ENCODE measurements at regions not wholly inside any gene's neighbourhood (a gene's known extent, or its start where the extent isn't known, plus 50 kb on each side); places are given as distances from the start of the nearest gene placed in this dataset.

DNA sequence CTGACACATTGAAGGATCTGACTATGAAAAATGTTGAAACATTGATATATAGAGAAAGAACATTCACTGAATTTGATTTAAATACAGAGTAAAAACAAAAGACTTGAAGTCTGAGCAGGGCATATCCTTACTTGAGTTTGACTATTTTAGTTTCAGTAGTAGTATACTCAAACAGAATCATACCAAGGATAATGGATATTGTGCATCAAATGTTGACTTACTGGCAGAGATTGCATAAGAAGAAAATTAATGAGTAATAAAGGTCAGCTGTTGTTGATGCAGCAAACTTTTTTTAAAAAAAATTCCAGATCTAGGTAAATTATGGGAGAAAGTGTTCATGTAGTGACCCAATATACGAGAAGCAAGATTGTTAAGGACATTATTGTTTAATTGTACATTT is 94.5 kb upstream of the APOOL start:
- no peak overlapping the region for H3K27ac ChIP-seq (ENCODE audit: low read depth, low read length)
- H3K27ac Mint-ChIP-seq = no peak overlapping the region
- H3K4me3 ChIP-seq (ENCODE audit: low read length in 2 of 2) = no peak overlapping the region
- H3K4me3 Mint-ChIP-seq = no peak overlapping the region
- no peaks in the 10 kb centered on the region for H3K9me3 ChIP-seq (ENCODE audit: control insufficient read depth in 1 of 2, low read length in 2 of 2)
- no peaks in the 10 kb centered on the region for H3K9me3 Mint-ChIP-seq
- DNase-seq = no peak
- intact Hi-C loops (cut with micrococcal nuclease) = no loop called here
- H3K36me3 Mint-ChIP-seq = no peaks in the 10 kb centered on the region
- CTCF ChIA-PET (ENCODE audit: partially characterized antibody) = no interaction called here
- H3K36me3 ChIP-seq (ENCODE audit: insufficient read depth, low read length) = no peaks in the 10 kb centered on the region
- H3K4me1 Mint-ChIP-seq = no peaks in the 10 kb centered on the region
- H3K4me1 ChIP-seq (ENCODE audit: insufficient read depth, low read length) = no peaks in the 10 kb centered on the region
- POLR2A ChIA-PET (ENCODE audit: partially characterized antibody) = no interaction called here
- H3K27me3 ChIP-seq (ENCODE audit: insufficient read depth, low read length) = no peaks in the 10 kb centered on the region
- H3K27me3 Mint-ChIP-seq = peaks cover 0 to 1% of the 10 kb centered on the region in 2 donors

DNA sequence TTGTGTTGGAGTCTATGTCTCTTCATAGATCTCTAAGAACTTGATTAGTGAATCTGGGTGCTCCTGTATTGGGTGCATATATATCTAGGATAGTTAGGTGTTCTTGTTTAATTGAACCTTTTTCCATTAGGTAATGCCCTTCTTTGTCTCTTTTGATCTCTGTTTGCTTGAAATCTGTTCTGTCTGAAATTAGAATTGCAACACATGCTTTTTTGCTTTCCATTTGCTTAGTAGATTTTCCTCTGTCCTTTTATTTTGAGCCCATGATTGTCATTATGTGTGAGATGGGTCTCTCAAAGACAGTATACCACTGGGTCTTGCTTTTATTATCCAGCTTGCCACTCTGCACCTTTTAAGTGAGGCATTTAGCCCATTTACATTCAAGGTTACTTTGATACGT is 79.1 kb upstream of the APOOL start:
- no peak overlapping the region for H3K27ac ChIP-seq (ENCODE audit: low read depth, low read length)

DNA sequence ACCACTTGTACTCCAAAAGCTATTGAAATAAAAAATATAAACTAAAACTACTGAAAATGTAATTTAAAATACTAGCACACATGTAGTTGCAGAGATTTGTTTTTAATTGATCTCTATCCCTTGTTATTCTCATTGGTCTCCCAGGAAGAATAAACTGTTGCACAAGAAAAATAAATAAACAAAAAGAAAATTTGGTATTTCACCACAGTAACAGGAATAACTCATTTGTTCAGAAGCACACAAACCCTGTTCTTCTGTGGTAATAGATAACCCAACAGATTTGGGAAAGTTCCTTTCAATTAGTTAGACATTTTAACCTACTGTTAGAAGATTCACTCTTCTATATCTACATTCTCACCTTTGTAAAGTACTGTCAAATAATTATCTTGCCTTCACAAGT is 70.9 kb upstream of the APOOL start:
- Mint-ChIP-seq H3K36me3 (no peaks in the 10 kb centered on the region), H3K4me3 (no peak overlapping the region), H3K27ac (no peak overlapping the region), H3K27me3 (no peaks in the 10 kb centered on the region), H3K9me3 (peaks cover 0 to 2% (median 0%) of the 10 kb centered on the region in 8 donors), H3K4me1 (no peaks in the 10 kb centered on the region)
- Histone ChIP-seq H3K9me3 (ENCODE audit: control insufficient read depth in 1 of 2, low read length in 2 of 2) (no peaks in the 10 kb centered on the region), H3K27ac (ENCODE audit: low read depth, low read length) (no peak overlapping the region), H3K27me3 (ENCODE audit: insufficient read depth, low read length) (no peaks in the 10 kb centered on the region), H3K36me3 (ENCODE audit: insufficient read depth, low read length) (no peaks in the 10 kb centered on the region), H3K4me1 (ENCODE audit: insufficient read depth, low read length) (no peaks in the 10 kb centered on the region), H3K4me3 (ENCODE audit: low read length in 2 of 2) (no peak overlapping the region)
- CTCF ChIA-PET (ENCODE audit: partially characterized antibody) = no interaction called here
- POLR2A ChIA-PET (ENCODE audit: partially characterized antibody) = no interaction called here
- no peak for DNase-seq
- intact Hi-C loops (cut with micrococcal nuclease) = no loop called here

More for the DNA sequence above, 79.1 kb upstream of the APOOL start:
- peaks cover 0 to 5% (median 0%) of the 10 kb centered on the region in 8 donors for H3K9me3 Mint-ChIP-seq
- ChIA-PET CTCF (ENCODE audit: partially characterized antibody) (no interaction called here), POLR2A (ENCODE audit: partially characterized antibody) (no interaction called here)
- no peak overlapping the region for H3K4me3 Mint-ChIP-seq
- H3K9me3 ChIP-seq (ENCODE audit: control insufficient read depth in 1 of 2, low read length in 2 of 2) = no peaks in the 10 kb centered on the region
- no peaks in the 10 kb centered on the region for H3K36me3 Mint-ChIP-seq
- H3K27ac Mint-ChIP-seq = no peak overlapping the region
- H3K4me1 Mint-ChIP-seq = no peaks in the 10 kb centered on the region
- intact Hi-C loops (cut with micrococcal nuclease) = no loop called here
- no peaks in the 10 kb centered on the region for H3K4me1 ChIP-seq (ENCODE audit: insufficient read depth, low read length)
- H3K4me3 ChIP-seq (ENCODE audit: low read length in 2 of 2) = no peak overlapping the region
- H3K27me3 Mint-ChIP-seq = no peaks in the 10 kb centered on the region
- no peaks in the 10 kb centered on the region for H3K27me3 ChIP-seq (ENCODE audit: insufficient read depth, low read length)
- DNase-seq = no peak
- H3K36me3 ChIP-seq (ENCODE audit: insufficient read depth, low read length) = no peaks in the 10 kb centered on the region

DNA sequence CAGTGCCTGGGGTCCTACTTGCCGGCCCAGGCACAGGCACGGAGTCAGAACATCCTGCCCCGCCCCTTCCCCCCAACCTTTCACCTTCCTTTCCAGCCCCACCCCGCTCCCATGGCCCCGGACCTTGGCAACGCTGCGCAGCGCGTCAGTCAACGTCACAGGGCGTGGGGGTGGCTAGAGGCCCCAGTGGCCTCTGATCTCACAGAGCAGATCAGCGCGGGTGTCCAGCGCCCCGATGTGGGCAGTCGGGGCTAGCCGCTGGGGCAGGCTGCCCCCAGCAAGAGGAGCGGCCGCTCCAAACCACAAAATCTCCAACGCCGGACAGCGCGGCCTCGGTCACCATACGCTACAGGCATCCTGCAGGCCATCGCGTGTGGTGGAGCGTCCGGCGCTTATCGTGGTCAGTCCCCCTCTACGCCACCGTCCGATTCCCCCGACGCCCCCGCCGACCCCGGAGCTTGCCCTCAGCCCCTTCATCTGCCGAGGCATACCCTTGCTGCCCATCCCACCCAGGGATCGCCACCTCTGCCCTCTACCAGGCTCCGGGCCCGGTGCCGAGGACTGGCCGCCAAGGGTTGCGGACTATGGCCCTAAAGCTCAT is 69.6 kb upstream of the APOOL start:
- H3K4me3 ChIP-seq (ENCODE audit: low read length in 2 of 2) = no peak overlapping the region
- H3K27ac ChIP-seq (ENCODE audit: low read depth, low read length) = no peak overlapping the region
- intact Hi-C loops (cut with micrococcal nuclease) = no loop called here
- no peaks in the 10 kb centered on the region for H3K36me3 ChIP-seq (ENCODE audit: insufficient read depth, low read length)
- H3K4me1 ChIP-seq (ENCODE audit: insufficient read depth, low read length) = no peaks in the 10 kb centered on the region
- peak in 1 of 5 donors; percentile 25 for DNase-seq
- no peak overlapping the region for H3K27ac Mint-ChIP-seq
- no peaks in the 10 kb centered on the region for H3K9me3 ChIP-seq (ENCODE audit: control insufficient read depth in 1 of 2, low read length in 2 of 2)
- no peaks in the 10 kb centered on the region for H3K27me3 Mint-ChIP-seq
- H3K27me3 ChIP-seq (ENCODE audit: insufficient read depth, low read length) = no peaks in the 10 kb centered on the region
- H3K4me1 Mint-ChIP-seq = no peaks in the 10 kb centered on the region
- no peaks in the 10 kb centered on the region for H3K36me3 Mint-ChIP-seq
- ChIA-PET POLR2A (ENCODE audit: partially characterized antibody) (no interaction called here), CTCF (ENCODE audit: partially characterized antibody) (no interaction called here)
- no peak overlapping the region for H3K4me3 Mint-ChIP-seq
- no peaks in the 10 kb centered on the region for H3K9me3 Mint-ChIP-seq
